PFSK-1 (cell line): ENCODE measurements at regions not wholly inside any gene's neighbourhood (a gene's known extent, or its start where the extent isn't known, plus 50 kb on each side); places are given as distances from the start of the nearest gene placed in this dataset.

Experiments
- POLR2AphosphoS5 ChIP-seq: IDR thresholded peaks from 2 replicates; pipeline ENCODE4 v1.6.1; 2012; ENCODE audit warnings: low read depth, mild to moderate bottlenecking, control low read depth, low read length, moderate library complexity
- TAF1 ChIP-seq: IDR thresholded peaks from 2 replicates; pipeline ENCODE4 v1.6.1; 2012; ENCODE audit warnings: low read length, control low read depth, borderline replicate concordance; ENCODE audit not compliant: insufficient read depth
- TF ChIP-seq, protein P1 (sequence below), 2 experiments: IDR thresholded peaks; 2 replicates each; pipeline versions ENCODE4 v1.6.1 to v1.8.0; 2011 to 2012; ENCODE audit warnings: low read depth in 2 of 2, low read length in 2 of 2, control low read depth in 1 of 2, inconsistent platforms in 1 of 2, mild to moderate bottlenecking in 1 of 2, moderate library complexity in 1 of 2; ENCODE audit not compliant: insufficient read depth in 1 of 2

- TF ChIP-seq, protein P1, sequence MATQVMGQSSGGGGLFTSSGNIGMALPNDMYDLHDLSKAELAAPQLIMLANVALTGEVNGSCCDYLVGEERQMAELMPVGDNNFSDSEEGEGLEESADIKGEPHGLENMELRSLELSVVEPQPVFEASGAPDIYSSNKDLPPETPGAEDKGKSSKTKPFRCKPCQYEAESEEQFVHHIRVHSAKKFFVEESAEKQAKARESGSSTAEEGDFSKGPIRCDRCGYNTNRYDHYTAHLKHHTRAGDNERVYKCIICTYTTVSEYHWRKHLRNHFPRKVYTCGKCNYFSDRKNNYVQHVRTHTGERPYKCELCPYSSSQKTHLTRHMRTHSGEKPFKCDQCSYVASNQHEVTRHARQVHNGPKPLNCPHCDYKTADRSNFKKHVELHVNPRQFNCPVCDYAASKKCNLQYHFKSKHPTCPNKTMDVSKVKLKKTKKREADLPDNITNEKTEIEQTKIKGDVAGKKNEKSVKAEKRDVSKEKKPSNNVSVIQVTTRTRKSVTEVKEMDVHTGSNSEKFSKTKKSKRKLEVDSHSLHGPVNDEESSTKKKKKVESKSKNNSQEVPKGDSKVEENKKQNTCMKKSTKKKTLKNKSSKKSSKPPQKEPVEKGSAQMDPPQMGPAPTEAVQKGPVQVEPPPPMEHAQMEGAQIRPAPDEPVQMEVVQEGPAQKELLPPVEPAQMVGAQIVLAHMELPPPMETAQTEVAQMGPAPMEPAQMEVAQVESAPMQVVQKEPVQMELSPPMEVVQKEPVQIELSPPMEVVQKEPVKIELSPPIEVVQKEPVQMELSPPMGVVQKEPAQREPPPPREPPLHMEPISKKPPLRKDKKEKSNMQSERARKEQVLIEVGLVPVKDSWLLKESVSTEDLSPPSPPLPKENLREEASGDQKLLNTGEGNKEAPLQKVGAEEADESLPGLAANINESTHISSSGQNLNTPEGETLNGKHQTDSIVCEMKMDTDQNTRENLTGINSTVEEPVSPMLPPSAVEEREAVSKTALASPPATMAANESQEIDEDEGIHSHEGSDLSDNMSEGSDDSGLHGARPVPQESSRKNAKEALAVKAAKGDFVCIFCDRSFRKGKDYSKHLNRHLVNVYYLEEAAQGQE (IDR thresholded peaks at IDR 0.05; ENCODE audit: insufficient read depth in 1 of 2, low read depth in 2 of 2, low read length in 2 of 2), result no peak
- TF ChIP-seq TAF1 (no peak), POLR2AphosphoS5 (no peak)
Observed at GRCh38 chr10:6741541-6741941, 161.5 kb upstream of the PRKCQ start.
